Lower leg skin (tissue), 4 donors: ENCODE measurements at regions not wholly inside any gene's neighbourhood (a gene's known extent, or its start where the extent isn't known, plus 50 kb on each side); places are given as distances from the start of the nearest gene placed in this dataset.
"Not testable (repeated sequence)": the region's sequence is repeated elsewhere in the genome, so short reads cannot be mapped to it uniquely, and the experiment has no call there.

Experiments
- DNase-seq, 2 donors: peaks; one replicate each; pipeline ENCODE4 v3.0.0-alpha.2; 2019; ENCODE audit warnings: low spot score in 2 of 2
- H3K4me3 ChIP-seq: fragments of 200-600 bp; sonication (generic); 2 replicates; pipeline ENCODE4 v1.5.1; 2017; ENCODE audit warnings: mild to moderate bottlenecking, low read depth; ENCODE audit not compliant: poor library complexity, severe bottlenecking
- POLR2A ChIP-seq, 2 donors: fragments of 450-650 bp; IDR thresholded peaks; one replicate each; pipeline ENCODE4 v1.6.1; 2016 to 2017; ENCODE audit warnings: antibody characterized with exemption in 2 of 2, mild to moderate bottlenecking in 1 of 2, moderate library complexity in 1 of 2
- WGBS, 2 donors: methylation state at CpG; one replicate each; pipeline ENCODE4 v1.1.5; 2018; 5-methylcytosine and 5-hydroxymethylcytosine counted together
- intact Hi-C: fragments of 100-400 bp; cut with DNase I; formaldehyde crosslinking; loops from one replicate; pipeline ENCODE4 v1.15.0; 2023; ENCODE audit warnings: low total_unique reads
- TF ChIP-seq, protein P1 (sequence below), 3 donors: fragments of 450-650 bp; IDR thresholded peaks; one replicate each; pipeline ENCODE4 v1.5.1; 2016; ENCODE audit warnings: antibody characterized with exemption in 3 of 3, mild to moderate bottlenecking in 3 of 3, moderate library complexity in 2 of 3

- intact Hi-C loops, result loop anchor here (2.0 kb wide), 1 partner anchor 198 kb away; no protein-coding TSS in a partner anchor
- no peak overlapping the region for H3K4me3 ChIP-seq
- DNase-seq, result peak in 1 of 2 donors; percentile 71
- no peak for TF ChIP-seq POLR2A (IDR thresholded peaks at IDR 0.05)
- TF ChIP-seq, protein P1, sequence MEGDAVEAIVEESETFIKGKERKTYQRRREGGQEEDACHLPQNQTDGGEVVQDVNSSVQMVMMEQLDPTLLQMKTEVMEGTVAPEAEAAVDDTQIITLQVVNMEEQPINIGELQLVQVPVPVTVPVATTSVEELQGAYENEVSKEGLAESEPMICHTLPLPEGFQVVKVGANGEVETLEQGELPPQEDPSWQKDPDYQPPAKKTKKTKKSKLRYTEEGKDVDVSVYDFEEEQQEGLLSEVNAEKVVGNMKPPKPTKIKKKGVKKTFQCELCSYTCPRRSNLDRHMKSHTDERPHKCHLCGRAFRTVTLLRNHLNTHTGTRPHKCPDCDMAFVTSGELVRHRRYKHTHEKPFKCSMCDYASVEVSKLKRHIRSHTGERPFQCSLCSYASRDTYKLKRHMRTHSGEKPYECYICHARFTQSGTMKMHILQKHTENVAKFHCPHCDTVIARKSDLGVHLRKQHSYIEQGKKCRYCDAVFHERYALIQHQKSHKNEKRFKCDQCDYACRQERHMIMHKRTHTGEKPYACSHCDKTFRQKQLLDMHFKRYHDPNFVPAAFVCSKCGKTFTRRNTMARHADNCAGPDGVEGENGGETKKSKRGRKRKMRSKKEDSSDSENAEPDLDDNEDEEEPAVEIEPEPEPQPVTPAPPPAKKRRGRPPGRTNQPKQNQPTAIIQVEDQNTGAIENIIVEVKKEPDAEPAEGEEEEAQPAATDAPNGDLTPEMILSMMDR (IDR thresholded peaks at IDR 0.05), result peak in 1 of 3 donors; percentile 88
- WGBS, 2 donors, result 52 to 53% methylated on average over 2 of the region's 2 CpGs
Measured at GRCh38 chr7:35906191-35906908, 105.5 kb downstream of the SEPTIN7 start.

DNA sequence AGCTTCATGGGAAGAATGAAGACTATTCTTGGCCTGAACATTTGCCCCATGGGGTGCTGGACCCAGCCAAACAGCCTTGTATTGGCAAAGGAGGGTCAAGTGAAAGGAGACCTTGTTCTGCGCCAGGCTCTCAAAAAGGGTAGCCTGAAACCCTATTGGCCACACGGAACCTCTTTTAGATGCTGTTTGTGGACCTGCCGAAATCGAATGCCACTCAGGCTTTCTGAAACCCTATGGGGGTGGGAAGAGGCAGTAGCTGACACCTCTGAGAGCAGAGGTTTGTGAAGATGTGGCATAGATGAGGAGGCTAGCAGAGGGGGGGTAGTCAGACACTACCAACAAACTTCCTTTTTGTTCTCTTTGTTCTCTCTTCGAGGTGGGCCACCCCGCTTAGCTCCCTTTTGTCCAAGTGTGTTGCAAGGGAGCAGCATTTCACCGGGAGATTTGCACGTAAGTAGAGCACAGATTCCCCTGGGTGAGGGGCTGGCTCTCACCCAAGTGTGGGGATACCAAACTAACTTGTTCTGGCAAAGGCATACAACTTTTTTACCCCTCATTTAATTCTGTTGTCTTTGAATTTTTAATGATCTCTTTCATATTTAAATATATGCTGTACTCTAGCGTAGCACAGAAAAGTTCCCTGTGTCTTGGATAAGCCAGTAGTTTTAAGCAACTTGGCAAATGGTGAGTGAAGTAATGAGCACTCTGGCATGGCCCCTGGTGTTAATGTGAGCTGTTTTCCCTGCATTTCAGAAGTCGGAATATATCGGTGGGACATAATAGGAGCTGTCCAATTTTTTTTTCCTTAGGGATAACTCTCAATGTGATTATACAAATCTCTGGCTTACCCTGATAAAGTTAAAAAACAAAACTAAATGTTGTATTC lies 107.7 kb downstream of the SEPTIN7 start:
- H3K4me3 ChIP-seq, result no peak overlapping the region
- intact Hi-C loops, result no loop called here
- 34 to 39% methylated on average over 11 of the region's 11 CpGs for WGBS, 2 donors
- TF ChIP-seq POLR2A (IDR thresholded peaks at IDR 0.05), result no peak
- TF ChIP-seq, protein P1 (IDR thresholded peaks at IDR 0.05), result no peak
- no peak for DNase-seq

DNA sequence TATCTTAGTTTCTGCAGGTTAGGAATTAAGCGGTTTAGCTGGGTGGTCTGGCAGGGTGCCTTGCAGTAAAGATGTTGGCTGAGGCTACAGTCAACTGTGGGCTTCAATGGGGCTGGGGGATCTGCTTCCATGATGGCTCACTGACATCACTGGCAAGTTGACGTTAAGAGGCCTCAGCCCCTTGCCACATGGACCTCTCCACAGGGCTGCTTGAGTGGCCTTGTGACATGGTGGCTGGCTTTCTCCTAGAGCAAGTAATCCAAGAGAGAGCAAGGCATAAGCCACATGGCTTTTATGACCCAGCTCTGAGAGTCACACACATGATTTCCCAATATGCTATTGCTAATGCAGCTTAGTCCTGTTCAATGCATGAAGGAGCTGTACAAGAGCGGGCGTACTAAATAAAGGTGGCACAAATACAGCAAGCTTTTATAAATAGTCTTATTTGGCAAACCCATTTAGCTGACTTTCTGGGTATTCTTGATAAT lies 109.1 kb downstream of the SEPTIN7 start:
- TF ChIP-seq POLR2A (IDR thresholded peaks at IDR 0.05), result no peak
- WGBS, 2 donors, result 89 to 94% methylated on average over 4 of the region's 4 CpGs
- no peak for DNase-seq
- H3K4me3 ChIP-seq, result no peak overlapping the region
- intact Hi-C loops, result no loop called here

DNA sequence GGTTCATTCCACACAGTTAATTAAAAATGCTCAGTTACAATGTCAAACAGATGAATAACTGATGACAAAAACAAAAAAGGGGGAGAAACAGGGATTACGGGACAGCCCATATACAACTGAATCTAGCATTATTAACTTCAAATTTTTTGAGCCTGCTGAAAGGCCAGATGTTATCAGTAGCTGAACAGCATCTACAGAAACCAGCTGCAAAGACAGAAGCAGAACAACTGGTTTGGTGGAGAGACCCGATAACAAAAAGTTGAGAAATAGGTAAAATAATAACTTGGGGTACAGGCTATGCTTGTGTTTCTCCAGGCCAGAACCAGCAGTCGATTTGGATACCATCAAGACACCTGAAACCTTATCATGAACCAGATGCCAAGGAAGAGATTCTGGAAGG lies 109.8 kb downstream of the SEPTIN7 start:
- intact Hi-C loops, H3K4me3 ChIP-seq, DNase-seq: not testable (repeated sequence)
- 83 to 84% methylated on average over 3 of the region's 3 CpGs for WGBS, 2 donors

DNA sequence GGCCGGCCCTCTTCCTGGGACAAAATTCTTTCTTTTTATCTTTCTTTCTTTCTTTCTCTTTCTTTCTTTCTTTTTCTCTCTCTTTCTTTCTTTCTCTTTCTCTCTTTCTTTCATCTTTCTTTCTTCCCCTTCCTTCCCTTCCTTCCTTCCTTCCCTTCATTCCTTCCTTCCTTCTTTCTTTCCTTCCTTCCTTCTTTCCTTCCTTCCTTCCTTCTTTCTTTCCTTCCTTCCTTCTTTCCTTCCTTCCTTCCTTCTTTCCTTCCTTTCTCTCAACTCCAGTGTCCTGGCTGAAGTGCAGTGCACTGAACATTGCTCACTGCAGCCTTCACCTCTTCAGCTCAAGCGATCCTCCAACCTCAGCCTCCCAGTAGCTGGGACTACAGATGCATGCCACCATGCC lies 112.5 kb downstream of the SEPTIN7 start:
- intact Hi-C loops, DNase-seq, H3K4me3 ChIP-seq: not testable (repeated sequence)
- 95 to 98% methylated on average over 2 of the region's 2 CpGs for WGBS, 2 donors

DNA sequence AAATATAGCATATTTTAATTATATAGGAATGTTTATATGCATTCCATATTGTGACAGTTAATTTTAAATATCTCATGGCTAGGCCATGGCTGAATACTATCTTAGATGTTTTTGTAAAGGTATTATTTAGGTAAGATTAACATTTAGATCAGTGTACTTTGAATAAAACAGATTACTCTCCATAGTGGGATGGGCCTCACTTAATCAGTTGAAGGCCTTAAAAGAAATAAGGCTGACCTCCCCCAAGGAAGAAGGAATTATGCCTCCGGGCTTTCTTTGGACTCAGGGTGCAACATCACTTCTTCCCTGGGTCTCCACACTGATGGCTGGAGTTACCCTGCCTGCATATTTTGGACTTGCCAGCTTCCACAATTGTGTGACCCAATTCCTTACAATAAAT lies 113.4 kb downstream of the SEPTIN7 start:
- intact Hi-C loops, result not testable (repeated sequence)

GRCh38 chr7:35915247-35915955 lies 114.5 kb downstream of the SEPTIN7 start:
- intact Hi-C loops, result loop anchor here (5.0 kb wide), 1 partner anchor 62 kb away; no protein-coding TSS in a partner anchor
- not testable (repeated sequence) for DNase-seq, H3K4me3 ChIP-seq
- WGBS, 2 donors, result 74 to 75% methylated on average over 6 of the region's 6 CpGs

More for the DNA sequence above, 113.4 kb downstream of the SEPTIN7 start:
- not testable (repeated sequence) for DNase-seq, H3K4me3 ChIP-seq
- 88 to 97% methylated on average over 1 of the region's 1 CpG for WGBS, 2 donors

- H3K4me3 ChIP-seq, DNase-seq: not testable (repeated sequence)
- intact Hi-C loops, result loop anchor here (5.0 kb wide), 1 partner anchor 59 kb away; no protein-coding TSS in a partner anchor
- WGBS, 2 donors, result 60 to 67% methylated on average over 8 to 10 of the region's 10 CpGs
Measured at GRCh38 chr7:35918217-35918616, 117.4 kb downstream of the SEPTIN7 start.

- intact Hi-C loops, result loop anchor here (5.0 kb wide), 1 partner anchor 58 kb away; no protein-coding TSS in a partner anchor
- WGBS, 2 donors, result 46 to 52% methylated on average over 6 of the region's 6 CpGs
- not testable (repeated sequence) for DNase-seq, H3K4me3 ChIP-seq
Measured at GRCh38 chr7:35919607-35920006, 118.8 kb downstream of the SEPTIN7 start.

- 72 to 78% methylated on average over 5 of the region's 5 CpGs for WGBS, 2 donors
- intact Hi-C loops, DNase-seq, H3K4me3 ChIP-seq: not testable (repeated sequence)
Measured at GRCh38 chr7:35921338-35921737, 120.5 kb downstream of the SEPTIN7 start.

GRCh38 chr7:35924668-35925067 lies 123.8 kb downstream of the SEPTIN7 start:
- intact Hi-C loops, DNase-seq, H3K4me3 ChIP-seq: not testable (repeated sequence)
- WGBS, 2 donors, result 67 to 78% methylated on average over 7 of the region's 7 CpGs

DNA sequence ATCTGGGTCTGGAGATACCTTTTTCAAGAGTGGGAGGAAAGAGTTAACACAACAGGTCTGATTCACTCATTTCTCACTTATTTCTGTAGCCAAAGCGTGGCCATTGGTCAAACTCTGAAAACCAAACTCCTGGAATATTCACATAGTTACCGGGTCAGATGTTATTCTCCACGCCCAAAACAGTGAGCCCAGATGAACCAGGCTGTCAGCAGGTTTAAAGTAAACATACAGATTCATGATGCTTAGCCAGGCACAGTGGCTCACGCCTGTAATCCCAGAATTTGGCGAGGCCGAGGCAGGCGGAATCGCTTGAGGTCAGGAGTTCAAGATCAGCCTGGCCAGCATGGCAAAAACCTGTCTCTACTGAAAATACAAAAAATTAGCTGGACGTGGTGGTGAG lies 126.1 kb downstream of the SEPTIN7 start:
- H3K4me3 ChIP-seq, DNase-seq, intact Hi-C loops: not testable (repeated sequence)
- WGBS, 2 donors, result 83 to 87% methylated on average over 5 to 9 of the region's 9 CpGs
